HAP-1 (cell line): ENCODE measurements at regions not wholly inside any gene's neighbourhood (a gene's known extent, or its start where the extent isn't known, plus 50 kb on each side); places are given as distances from the start of the nearest gene placed in this dataset.
"Not testable (repeated sequence)": the region's sequence is repeated elsewhere in the genome, so short reads cannot be mapped to it uniquely, and the experiment has no call there.

Experiments used
- DNase-seq, 2 experiments: peaks; one replicate each; pipeline ENCODE4 v3.0.0-alpha.2; 2016 to 2020; ENCODE audit warnings: low spot score in 2 of 2
- H3K27me3 ChIP-seq: fragments of 250-450 bp; sonication (Bioruptor Pico); 2 replicates; pipeline ENCODE4 v1.5.1; 2020; ENCODE audit warnings: low read depth, mild to moderate bottlenecking, moderate library complexity
- H3K36me3 ChIP-seq: fragments of 250-450 bp; sonication (Bioruptor Pico); replicated peaks from 2 replicates; pipeline ENCODE4 v1.5.1; 2020; ENCODE audit warnings: mild to moderate bottlenecking
- H3K4me1 ChIP-seq: fragments of 250-450 bp; sonication (Bioruptor Pico); 2 replicates; pipeline ENCODE4 v1.5.1; 2020; ENCODE audit warnings: mild to moderate bottlenecking
- H3K4me3 ChIP-seq: fragments of 250-450 bp; sonication (Bioruptor Pico); 2 replicates; pipeline ENCODE4 v1.5.1; 2020; ENCODE audit warnings: mild to moderate bottlenecking, moderate library complexity
- H3K9me3 ChIP-seq: fragments of 250-450 bp; sonication (Bioruptor Pico); 2 replicates; pipeline ENCODE4 v1.5.1; 2020; ENCODE audit warnings: mild to moderate bottlenecking, moderate library complexity
- in situ Hi-C: fragments of 300-500 bp; cut with MboI; formaldehyde crosslinking; loops from 3 replicates; pipeline ENCODE4 v1.14.3; 2020; ENCODE audit warnings: low sequenced_read_pairs, inconsistent platforms, mixed read lengths

DNA sequence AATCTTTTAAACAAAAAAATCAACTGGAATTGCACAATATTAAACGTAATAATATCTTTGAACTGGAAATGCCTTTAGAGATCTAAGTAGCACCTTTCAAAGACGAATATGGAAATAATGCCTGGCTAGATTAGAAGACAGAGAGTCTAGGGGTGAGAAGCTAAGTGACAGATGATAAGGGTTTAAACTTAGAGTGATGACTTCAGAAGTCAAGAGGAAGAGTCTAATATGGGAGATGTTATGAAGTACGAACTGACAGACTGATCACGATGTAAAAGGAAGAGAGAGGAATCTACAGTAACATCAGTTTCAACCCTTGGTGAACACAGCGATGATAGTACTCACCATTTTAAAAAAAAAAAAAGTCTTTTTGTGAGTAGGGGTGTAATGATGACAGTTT, 57.9 kb downstream of the HINT1 start:
- Histone ChIP-seq H3K9me3 (no peaks in the 10 kb centered on the region), H3K36me3 (no peaks in the 10 kb centered on the region), H3K4me3 (no peak overlapping the region), H3K27me3 (peaks cover 9% of the 10 kb centered on the region), H3K4me1 (no peaks in the 10 kb centered on the region)
- no peak for DNase-seq
- in situ Hi-C loops: loop anchor here (10.0 kb wide), 1 partner anchor 222 kb away; no protein-coding TSS in a partner anchor

DNA sequence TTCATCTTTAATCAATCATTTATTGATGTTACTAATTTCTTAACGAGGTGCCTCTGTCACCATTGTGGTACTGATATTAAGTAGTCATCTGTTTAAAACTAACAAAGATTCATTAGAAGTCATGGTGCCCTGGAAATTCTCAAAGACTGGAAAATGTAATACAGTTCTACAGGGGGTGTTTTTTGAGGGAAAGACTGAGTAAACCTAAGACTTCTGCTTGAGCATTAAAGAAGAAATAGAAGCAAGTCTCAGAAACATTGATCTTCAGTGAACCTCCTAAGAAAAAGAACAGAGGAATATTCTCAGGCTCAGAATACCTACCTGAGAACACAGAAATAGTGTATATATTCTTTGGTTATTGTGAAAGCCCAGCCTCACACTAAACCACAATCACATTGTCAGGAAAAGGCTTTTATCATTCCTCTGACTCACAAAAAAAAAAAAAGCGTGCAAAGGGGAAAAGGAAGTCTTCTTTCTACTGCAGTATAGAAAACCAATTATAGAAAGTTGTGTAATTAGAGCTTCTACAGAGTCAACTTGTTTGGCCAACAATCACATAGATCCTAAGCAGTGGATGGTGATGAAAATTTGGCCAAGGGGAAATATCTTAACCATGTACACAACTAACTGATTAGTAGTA, 60.8 kb downstream of the HINT1 start:
- H3K9me3 ChIP-seq: no peaks in the 10 kb centered on the region
- peaks cover 2% of the 10 kb centered on the region for H3K4me1 ChIP-seq
- peaks cover 8% of the 10 kb centered on the region; the same call in 1 of the 2 replicates for H3K27me3 ChIP-seq
- in situ Hi-C loops: loop anchor here (10.0 kb wide), 1 partner anchor 219 kb away; no protein-coding TSS in a partner anchor
- H3K36me3 ChIP-seq: no peaks in the 10 kb centered on the region
- DNase-seq: no peak
- H3K4me3 ChIP-seq: no peak overlapping the region

DNA sequence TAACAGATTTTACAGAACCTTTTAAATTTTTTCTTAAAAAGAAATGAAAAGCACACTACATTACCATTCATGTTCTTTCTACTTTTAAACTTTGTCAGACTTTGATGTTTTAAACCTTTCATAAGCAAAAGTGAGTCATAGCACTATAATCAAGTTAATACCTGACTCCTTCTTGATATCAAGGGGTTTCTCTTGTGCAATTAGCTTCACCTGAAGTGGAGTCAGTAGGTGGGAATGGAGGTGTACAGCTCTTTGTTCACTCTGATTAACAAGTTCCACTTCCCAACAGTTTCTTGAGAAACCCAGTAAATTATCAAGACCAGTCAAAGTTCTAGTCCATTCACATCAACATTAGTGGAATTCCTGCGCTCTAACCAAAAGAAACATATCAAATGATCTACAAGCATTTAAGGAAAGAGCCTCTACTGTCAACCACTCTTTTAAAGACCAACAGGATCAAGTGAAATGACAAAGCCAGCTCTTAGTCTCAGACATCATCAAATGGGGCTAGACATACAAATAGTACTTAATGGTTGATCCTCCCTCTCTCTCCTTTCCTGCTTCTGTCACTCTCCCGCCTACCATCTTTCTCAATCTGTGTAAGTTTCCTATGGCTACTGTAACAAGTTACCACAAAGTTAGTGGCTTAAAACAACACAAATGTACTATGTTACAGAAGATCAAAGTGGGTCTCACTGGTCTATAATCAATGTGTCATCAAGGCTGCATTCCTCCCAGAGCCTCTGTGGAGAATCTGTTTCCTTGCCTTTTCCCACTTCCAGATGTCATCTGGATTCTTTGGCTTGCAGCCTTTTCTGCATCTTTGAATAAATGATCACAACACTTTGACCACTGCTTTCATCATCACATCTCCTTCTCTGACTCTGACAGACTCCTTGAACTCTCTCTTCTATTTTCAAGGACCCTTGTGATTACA, 68.0 kb downstream of the HINT1 start:
- H3K36me3 ChIP-seq: no peaks in the 10 kb centered on the region
- in situ Hi-C loops: no loop called here
- peaks cover 8% of the 10 kb centered on the region; the same call in 1 of the 2 replicates for H3K27me3 ChIP-seq
- no peak overlapping the region for H3K4me3 ChIP-seq
- no peaks in the 10 kb centered on the region for H3K9me3 ChIP-seq
- DNase-seq: no peak
- peaks cover 3% of the 10 kb centered on the region for H3K4me1 ChIP-seq

DNA sequence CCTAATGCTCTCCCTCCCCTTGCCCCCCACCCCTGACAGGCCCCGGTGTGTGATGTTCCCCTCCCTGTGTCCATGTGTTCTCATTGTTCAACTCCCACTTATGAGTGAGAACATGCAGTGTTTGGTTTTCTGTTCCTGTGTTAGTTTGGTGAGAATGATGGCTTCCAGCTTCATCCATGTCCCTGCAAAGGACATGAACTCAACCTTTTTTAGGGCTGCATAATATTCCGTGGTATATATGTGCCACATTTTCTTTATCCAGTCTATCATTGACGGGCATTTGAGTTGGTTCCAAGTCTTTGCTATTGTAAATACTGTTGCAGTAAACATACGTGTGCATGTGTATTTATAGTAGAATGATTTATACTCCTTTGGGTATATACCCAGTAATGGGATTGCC, 69.5 kb downstream of the HINT1 start:
- H3K36me3 ChIP-seq, DNase-seq, H3K27me3 ChIP-seq, H3K9me3 ChIP-seq, H3K4me1 ChIP-seq, H3K4me3 ChIP-seq, in situ Hi-C loops: not testable (repeated sequence)

DNA sequence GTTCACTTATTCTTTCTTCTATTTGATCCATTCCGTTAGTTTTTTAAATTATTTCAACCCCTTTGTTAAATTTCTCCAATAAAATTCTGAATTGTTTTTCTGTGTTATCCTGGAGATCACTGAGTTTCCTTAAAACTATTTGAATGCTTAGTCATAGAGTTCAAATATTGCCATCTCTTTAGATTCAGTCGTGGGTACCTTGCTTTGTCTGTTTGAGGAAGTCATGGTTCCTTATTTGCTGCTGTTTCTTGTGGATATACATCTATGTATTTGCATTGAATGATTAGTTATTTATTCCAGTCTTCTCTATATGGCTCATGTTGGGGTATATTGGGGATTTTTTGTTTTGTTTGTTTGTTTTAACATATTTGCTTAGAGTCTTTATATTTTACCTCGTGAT, 80.6 kb downstream of the HINT1 start:
- H3K4me1 ChIP-seq: peaks cover 3% of the 10 kb centered on the region; the same call in 1 of the 2 replicates
- peaks cover 11% of the 10 kb centered on the region for H3K27me3 ChIP-seq
- H3K36me3 ChIP-seq: no peaks in the 10 kb centered on the region
- in situ Hi-C loops: no loop called here
- no peak for DNase-seq
- H3K4me3 ChIP-seq: no peak overlapping the region
- H3K9me3 ChIP-seq: no peaks in the 10 kb centered on the region

DNA sequence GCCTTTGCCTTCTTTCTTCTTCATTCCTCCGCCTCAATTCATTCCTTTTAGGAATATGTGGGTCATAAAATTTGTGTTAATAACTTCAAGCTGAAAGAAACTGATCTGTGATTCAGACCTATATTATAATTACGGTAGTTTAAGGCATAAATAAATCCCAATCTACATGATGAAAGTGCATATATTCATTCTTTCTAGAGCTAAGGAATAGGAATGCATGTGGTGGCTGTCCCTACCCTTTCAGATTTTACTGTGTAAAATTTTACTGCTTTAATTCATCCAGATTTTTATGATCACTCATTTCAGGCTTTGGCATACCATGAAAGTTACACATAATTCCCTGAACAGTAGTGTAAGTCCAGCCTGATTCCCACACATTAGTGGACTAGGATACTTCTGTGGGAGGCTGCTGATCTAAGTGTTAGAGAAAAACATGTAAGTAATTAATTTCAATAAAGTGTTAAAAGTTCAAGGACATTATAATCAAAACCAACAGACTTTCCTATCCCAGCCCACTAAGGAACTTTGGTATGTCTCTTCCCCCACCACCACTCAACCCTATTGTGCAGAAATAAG, 83.1 kb downstream of the HINT1 start:
- H3K4me3 ChIP-seq: no peak overlapping the region
- H3K9me3 ChIP-seq: no peaks in the 10 kb centered on the region
- H3K4me1 ChIP-seq: peaks cover 3% of the 10 kb centered on the region; the same call in 1 of the 2 replicates
- DNase-seq: no peak
- H3K27me3 ChIP-seq: peaks cover 11% of the 10 kb centered on the region
- in situ Hi-C loops: no loop called here
- no peaks in the 10 kb centered on the region for H3K36me3 ChIP-seq

DNA sequence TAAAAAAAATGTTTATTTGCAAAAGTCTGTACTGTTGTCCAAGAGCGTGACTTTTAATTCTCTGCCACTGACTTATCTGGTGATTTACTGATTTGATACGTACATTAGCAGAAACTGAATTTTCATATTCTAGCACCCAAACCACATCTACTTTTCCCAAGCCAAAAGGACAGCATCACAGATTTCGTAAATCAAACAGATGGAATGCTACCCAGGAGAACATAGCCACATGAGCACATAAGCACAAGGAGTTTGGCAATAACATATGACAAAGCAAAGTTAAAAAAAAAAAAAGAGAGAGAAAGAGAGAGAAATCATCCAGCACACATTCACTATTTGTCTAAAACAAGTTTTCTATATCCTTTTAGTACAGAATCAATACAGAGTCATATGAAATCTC, 83.7 kb downstream of the HINT1 start:
- H3K36me3 ChIP-seq: no peaks in the 10 kb centered on the region
- H3K9me3 ChIP-seq: no peaks in the 10 kb centered on the region
- H3K4me1 ChIP-seq: peaks cover 3% of the 10 kb centered on the region; the same call in 1 of the 2 replicates
- in situ Hi-C loops: no loop called here
- no peak overlapping the region for H3K4me3 ChIP-seq
- no peak for DNase-seq
- peaks cover 10% of the 10 kb centered on the region for H3K27me3 ChIP-seq

DNA sequence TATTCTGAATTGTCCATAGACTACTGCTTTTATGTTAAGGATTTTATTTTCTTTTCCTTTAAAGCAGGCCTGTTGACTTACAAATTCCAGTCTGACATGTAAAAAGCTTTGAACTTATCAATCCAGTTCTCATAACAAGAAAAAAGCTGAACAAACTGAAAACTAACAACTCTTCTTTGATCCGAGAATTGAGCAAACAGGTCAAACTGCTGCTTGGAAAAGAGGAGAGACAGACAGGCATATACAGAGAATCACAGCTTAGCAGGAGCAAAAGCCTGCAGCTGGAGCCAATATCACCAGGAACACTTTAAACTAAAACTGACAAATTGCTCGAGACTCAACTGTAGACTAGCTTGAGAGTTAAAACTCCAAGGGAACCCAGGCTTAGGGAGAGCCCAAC, 85.8 kb downstream of the HINT1 start:
- H3K9me3 ChIP-seq: no peaks in the 10 kb centered on the region
- no peak for DNase-seq
- H3K36me3 ChIP-seq: no peaks in the 10 kb centered on the region
- in situ Hi-C loops: no loop called here
- H3K4me1 ChIP-seq: peaks cover 3% of the 10 kb centered on the region; the same call in 1 of the 2 replicates
- H3K27me3 ChIP-seq: peaks cover 10% of the 10 kb centered on the region
- H3K4me3 ChIP-seq: no peak overlapping the region

DNA sequence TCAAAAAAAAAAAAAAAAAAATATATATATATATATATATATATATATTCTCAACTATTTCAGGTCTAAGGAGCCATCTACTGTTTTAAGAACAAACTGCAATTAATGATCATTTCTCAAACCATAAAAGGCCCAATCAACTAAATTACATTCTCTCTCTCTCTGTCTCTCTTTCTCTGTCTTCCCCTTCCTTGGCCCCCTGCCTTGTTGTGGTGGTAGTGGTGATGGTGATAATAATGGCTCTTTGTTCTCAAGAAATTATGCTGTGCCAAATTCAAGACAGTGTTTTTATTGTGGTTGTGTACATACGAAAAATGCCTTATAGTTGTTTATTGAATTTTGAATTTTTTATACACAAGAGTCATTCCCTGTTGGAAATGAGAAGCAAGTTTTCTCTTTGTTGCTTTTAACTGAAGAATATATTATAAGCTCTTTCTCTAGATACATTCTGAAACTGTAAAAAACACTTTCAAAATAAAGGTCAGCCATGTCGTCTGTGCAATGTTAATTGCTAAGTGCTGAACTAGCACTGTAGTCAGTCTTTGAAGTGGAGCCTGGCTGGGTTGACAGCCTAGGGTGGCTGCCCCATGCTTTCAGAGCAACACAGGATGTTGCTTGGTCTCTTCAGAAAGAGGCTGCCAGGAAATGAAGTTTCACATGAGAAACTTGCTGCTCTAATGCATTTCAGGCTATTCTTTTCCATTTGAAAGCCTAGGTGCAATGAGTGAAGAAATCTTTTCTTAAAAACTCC, 96.0 kb downstream of the HINT1 start:
- no peak for DNase-seq
- no peaks in the 10 kb centered on the region for H3K4me1 ChIP-seq
- H3K4me3 ChIP-seq: no peak overlapping the region
- no peaks in the 10 kb centered on the region for H3K9me3 ChIP-seq
- in situ Hi-C loops: no loop called here
- no peaks in the 10 kb centered on the region for H3K36me3 ChIP-seq
- H3K27me3 ChIP-seq: no peaks in the 10 kb centered on the region

DNA sequence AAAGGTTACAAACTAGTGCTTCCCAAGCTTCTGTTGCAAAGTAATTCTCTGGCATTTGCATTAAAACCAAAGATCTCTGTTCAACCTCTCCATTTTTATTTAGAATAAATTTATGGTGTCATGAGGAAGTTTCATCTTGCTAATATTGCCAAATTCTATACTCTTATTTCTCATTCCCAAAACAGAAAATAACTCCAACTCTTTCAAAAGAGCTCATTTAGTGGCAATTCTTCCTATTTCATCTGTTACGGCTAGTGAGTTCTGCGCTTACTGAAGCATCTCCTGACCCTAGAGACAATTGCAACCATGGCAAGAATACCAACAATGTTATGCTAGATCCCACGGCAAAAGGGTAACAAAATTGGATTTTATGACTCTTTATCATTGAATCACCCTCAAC, 97.0 kb downstream of the HINT1 start:
- no peaks in the 10 kb centered on the region for H3K36me3 ChIP-seq
- no peak for DNase-seq
- H3K4me1 ChIP-seq: no peaks in the 10 kb centered on the region
- H3K9me3 ChIP-seq: no peaks in the 10 kb centered on the region
- no peaks in the 10 kb centered on the region for H3K27me3 ChIP-seq
- no peak overlapping the region for H3K4me3 ChIP-seq
- in situ Hi-C loops: no loop called here

DNA sequence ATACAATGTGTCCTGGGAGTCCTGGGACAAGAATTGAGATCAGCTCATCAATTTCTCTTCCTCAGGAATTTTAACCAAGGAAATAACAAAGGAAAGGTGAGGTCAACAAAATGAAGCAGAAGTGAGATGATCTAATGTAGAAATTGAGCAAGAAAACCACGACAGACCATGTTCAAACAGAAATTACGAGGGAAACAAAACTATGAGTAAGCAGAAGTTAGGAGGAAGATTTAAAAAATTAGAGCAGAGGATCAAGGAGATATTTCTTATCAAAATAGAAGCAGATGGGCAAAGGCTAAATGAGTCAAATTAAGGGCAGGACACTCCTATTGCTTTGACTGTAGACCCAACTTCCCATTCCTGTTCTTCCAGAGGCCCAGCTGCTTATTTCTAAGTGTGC, 97.4 kb downstream of the HINT1 start:
- H3K27me3 ChIP-seq: no peaks in the 10 kb centered on the region
- H3K9me3 ChIP-seq: no peaks in the 10 kb centered on the region
- in situ Hi-C loops: no loop called here
- no peak overlapping the region for H3K4me3 ChIP-seq
- DNase-seq: no peak
- no peaks in the 10 kb centered on the region for H3K36me3 ChIP-seq
- no peaks in the 10 kb centered on the region for H3K4me1 ChIP-seq

DNA sequence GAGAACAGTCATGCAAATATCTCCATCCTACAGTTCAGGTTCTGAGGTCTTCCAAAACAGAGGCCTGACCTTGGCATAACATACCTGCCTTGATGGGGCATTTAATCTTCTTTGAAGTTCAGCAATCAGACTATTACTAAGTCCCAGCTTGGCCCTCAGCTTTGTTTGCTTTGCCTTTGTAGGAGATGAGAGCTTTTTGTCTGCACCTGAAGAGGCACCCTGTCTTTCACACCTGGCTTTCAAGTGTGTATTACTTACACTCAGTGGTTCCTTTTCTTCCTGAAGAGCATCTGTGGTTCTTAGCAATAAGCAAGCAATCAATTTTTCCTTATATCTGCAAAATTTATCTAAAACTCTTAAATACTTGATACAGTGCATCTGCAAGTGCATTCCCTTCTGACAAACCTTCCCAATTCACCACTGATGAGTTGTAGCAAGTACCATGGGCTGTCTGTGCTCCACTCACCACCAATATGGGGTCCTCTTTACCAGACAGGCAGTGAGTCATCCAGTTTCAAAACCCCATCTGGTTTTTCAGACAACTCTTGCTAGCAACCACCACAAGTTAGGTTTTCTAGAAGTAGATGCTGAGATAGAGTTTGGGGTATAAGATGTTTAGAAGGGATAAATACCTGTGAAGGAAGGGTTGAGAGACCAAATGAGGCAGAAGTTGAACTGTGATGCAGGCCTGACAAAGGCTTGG, 100.2 kb downstream of the HINT1 start:
- Histone ChIP-seq H3K4me1 (no peaks in the 10 kb centered on the region), H3K36me3 (no peaks in the 10 kb centered on the region), H3K4me3 (no peak overlapping the region), H3K27me3 (no peaks in the 10 kb centered on the region), H3K9me3 (no peaks in the 10 kb centered on the region)
- DNase-seq: no peak
- in situ Hi-C loops: no loop called here
